GM18499 (cell line): ENCODE measurements at regions not wholly inside any gene's neighbourhood (a gene's known extent, or its start where the extent isn't known, plus 50 kb on each side); places are given as distances from the start of the nearest gene placed in this dataset.

Source experiments
- ATAC-seq: cut with Tn5 transposase; IDR thresholded peaks from one replicate; pipeline ENCODE4 v1.9.1; 2021; ENCODE audit warnings: moderate number of reproducible peaks; ENCODE audit not compliant: insufficient read depth, unreplicated experiment

- ATAC-seq, result no peak
Observed at GRCh38 chr22:22032906-22033802, 50.6 kb upstream of the TOP3B start.

DNA sequence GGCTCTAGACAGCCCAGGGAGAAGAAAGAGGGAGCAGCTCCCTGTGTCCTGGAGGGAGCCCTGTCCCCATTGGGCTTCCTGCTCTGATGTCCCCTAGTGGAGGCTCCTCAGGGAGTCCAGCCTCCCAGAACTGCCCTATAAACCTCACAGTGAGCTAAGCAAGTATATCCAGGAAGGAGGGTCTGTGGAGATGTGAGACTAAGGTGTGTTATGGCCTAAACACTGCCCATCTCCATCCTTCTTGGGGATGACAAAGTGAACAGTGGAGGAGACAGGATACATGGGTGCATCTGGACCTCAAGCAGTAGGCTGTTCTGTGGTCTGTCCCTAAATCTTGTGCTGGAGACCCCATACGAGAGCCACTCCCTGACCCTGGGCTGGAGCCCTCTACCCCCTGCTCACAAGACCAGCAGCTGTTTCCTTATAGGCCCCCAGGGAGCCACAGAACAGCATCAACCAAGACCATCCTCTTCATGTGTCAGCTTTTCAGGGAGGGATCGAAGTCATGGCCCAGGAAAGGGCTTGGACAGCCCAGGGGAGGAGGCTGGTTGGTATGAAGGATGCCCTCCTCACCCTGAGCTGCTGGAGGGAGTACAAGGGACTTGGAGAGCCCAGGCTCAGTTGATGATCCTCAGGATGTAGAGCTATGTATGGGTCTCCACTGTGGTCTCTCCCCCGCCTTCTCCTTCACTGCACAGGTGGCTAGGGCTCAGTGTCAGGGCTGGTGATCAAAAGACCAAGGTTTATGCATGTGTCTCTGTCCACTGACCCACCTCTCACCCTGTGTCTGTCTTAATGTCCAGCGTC, 49.7 kb upstream of the TOP3B start:
- ATAC-seq, result no peak
